Body of pancreas (tissue), 4 donors: ENCODE measurements at regions not wholly inside any gene's neighbourhood (a gene's known extent, or its start where the extent isn't known, plus 50 kb on each side); places are given as distances from the start of the nearest gene placed in this dataset.

ENCODE experiments used
- ATAC-seq: fragments of 150-250 bp; one replicate; pipeline ENCODE4 v1.9.1; 2016
- DNase-seq, 4 donors: peaks; one replicate each; pipeline ENCODE4 v3.0.0-alpha.2; 2019
- H3K27ac ChIP-seq, 4 donors: fragments of 200-600 bp; sonication (generic); 1 replicate in 3 of 4; 2 replicates in 1 of 4; pipeline versions ENCODE4 v1.5.1 to v1.6.1; 2016 to 2019; ENCODE audit warnings: mild to moderate bottlenecking in 1 of 4, mixed read lengths in 1 of 4, moderate library complexity in 1 of 4
- H3K27me3 ChIP-seq, 2 donors: fragments of 200-600 bp; sonication (generic); one replicate each; pipeline ENCODE4 v1.6.0; 2016; ENCODE audit warnings: mild to moderate bottlenecking in 1 of 2
- H3K36me3 ChIP-seq, 2 donors: fragments of 200-600 bp; sonication (generic); replicated peaks in 1 of 2; 2 replicates each; pipeline ENCODE4 v1.5.1; 2016; ENCODE audit warnings: low read depth in 2 of 2; ENCODE audit not compliant: insufficient read depth in 1 of 2
- H3K4me1 ChIP-seq: fragments of 200-600 bp; sonication (generic); one replicate; pipeline ENCODE4 v1.6.0; 2016
- H3K4me3 ChIP-seq, 2 donors: fragments of 200-600 bp; sonication (generic); 1 replicate in 1 of 2; 2 replicates in 1 of 2; pipeline ENCODE4 v1.5.1; 2016 to 2019
- H3K9me3 ChIP-seq, 3 donors: fragments of 200-600 bp; sonication (generic); 1 replicate in 2 of 3; 2 replicates in 1 of 3; pipeline ENCODE4 v1.5.1; 2016
- POLR2A ChIP-seq, 3 donors: fragments of 450-650 bp; IDR thresholded peaks; one replicate each; pipeline ENCODE4 v1.6.1; 2016; ENCODE audit warnings: antibody characterized with exemption in 3 of 3, mild to moderate bottlenecking in 2 of 3
- WGBS, 2 donors: methylation state at CpG; one replicate each; pipeline ENCODE4 v1.1.5; 2017; 5-methylcytosine and 5-hydroxymethylcytosine counted together
- intact Hi-C: fragments of 100-400 bp; cut with DNase I; formaldehyde crosslinking; loops from one replicate; pipeline ENCODE4 v1.15.1; 2023
- TF ChIP-seq, protein P1 (sequence below), 7 experiments: fragments of 450-650 bp in 4 of 7; fragments of 200-600 bp in 3 of 7; sonication (generic) in 3 of 7; IDR thresholded peaks; one replicate each; pipeline ENCODE4 v1.5.1; 2016 to 2019; ENCODE audit warnings: antibody characterized with exemption in 7 of 7

DNA sequence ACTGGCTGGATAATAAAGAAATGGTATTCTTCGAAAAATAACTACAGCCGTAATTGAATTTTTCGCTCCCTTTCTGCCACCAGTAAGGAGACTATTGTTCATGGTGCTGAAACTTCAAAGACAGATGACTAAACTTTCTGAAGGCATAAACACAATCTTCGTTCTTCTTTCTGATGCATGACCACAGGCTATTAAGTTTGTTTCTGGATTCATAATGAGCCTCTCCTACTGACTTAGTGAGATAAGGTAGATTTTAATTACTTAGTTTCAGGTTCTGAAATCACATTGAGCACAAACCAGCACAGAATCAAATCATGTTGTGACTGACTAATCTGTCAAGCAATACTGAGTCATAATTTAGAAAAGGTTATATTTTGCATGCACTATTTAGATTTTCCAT is 441.8 kb upstream of the CCNG1 start:
- Histone ChIP-seq H3K4me3 (no peak overlapping the region), H3K4me1 (no peaks in the 10 kb centered on the region), H3K27ac (no peak overlapping the region), H3K27me3 (no peaks in the 10 kb centered on the region), H3K36me3 (no peaks in the 10 kb centered on the region), H3K9me3 (no peaks in the 10 kb centered on the region)
- TF ChIP-seq, protein P1, sequence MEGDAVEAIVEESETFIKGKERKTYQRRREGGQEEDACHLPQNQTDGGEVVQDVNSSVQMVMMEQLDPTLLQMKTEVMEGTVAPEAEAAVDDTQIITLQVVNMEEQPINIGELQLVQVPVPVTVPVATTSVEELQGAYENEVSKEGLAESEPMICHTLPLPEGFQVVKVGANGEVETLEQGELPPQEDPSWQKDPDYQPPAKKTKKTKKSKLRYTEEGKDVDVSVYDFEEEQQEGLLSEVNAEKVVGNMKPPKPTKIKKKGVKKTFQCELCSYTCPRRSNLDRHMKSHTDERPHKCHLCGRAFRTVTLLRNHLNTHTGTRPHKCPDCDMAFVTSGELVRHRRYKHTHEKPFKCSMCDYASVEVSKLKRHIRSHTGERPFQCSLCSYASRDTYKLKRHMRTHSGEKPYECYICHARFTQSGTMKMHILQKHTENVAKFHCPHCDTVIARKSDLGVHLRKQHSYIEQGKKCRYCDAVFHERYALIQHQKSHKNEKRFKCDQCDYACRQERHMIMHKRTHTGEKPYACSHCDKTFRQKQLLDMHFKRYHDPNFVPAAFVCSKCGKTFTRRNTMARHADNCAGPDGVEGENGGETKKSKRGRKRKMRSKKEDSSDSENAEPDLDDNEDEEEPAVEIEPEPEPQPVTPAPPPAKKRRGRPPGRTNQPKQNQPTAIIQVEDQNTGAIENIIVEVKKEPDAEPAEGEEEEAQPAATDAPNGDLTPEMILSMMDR (IDR thresholded peaks at IDR 0.05), result no peak
- no peak for TF ChIP-seq POLR2A (IDR thresholded peaks at IDR 0.05)
- ATAC-seq (no peak), DNase-seq (no peak)
- WGBS, 2 donors, result 75 to 82% methylated on average over 4 of the region's 4 CpGs
- intact Hi-C loops, result no loop called here

DNA sequence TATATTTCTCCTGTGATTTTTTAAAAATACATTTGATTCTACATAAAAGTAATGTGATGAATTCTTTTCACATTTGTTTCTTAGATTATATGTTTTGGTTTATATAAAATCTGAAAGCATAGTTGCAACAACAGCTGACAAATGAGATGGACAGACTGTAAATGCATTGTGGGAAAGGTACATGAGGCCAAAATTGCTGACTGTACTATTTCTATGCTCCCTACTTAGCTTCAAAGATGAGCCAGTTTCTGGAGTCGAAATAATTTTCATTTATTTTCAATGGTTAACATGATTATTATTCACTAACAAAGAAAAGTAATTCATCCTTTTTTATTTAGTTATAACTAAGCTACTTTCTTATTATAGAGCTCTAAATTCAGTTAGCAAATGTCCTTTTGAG is 441.3 kb upstream of the CCNG1 start:
- Histone ChIP-seq H3K36me3 (no peaks in the 10 kb centered on the region), H3K4me1 (no peaks in the 10 kb centered on the region), H3K4me3 (no peak overlapping the region), H3K9me3 (no peaks in the 10 kb centered on the region), H3K27me3 (no peaks in the 10 kb centered on the region), H3K27ac (no peak overlapping the region)
- no peak for ATAC-seq
- TF ChIP-seq, protein P1 (IDR thresholded peaks at IDR 0.05), result no peak
- no peak for TF ChIP-seq POLR2A (IDR thresholded peaks at IDR 0.05)
- no peak for DNase-seq
- WGBS, 2 donors, result 40 to 57% methylated on average over 1 of the region's 1 CpG
- intact Hi-C loops, result no loop called here

DNA sequence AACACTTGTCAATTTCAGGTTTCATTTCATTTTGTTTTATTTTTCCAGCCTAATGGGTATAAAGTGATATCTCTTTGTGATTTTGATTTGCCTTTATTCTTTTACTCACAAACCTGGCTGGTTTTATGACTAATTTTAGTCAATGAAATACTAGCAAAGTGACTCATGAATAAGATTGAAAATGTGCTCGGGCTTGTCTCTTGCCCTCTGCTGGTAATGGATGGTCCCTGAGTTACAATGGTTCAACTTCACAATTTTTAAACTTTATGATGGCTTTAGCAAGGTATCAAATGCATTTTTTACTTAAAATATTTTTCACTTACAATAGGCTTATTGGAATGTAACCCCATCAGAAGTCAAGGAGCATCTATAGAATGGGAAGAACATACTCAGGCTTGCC is 431.4 kb upstream of the CCNG1 start:
- H3K9me3 ChIP-seq, result no peaks in the 10 kb centered on the region
- 56 to 67% methylated on average over 1 of the region's 1 CpG for WGBS, 2 donors
- H3K36me3 ChIP-seq, result no peaks in the 10 kb centered on the region
- no peak overlapping the region for H3K27ac ChIP-seq
- H3K4me3 ChIP-seq, result no peak overlapping the region
- H3K4me1 ChIP-seq, result no peaks in the 10 kb centered on the region
- H3K27me3 ChIP-seq, result no peaks in the 10 kb centered on the region
- intact Hi-C loops, result no loop called here
- no peak for TF ChIP-seq POLR2A (IDR thresholded peaks at IDR 0.05)
- TF ChIP-seq, protein P1 (IDR thresholded peaks at IDR 0.05), result no peak
- DNase-seq (no peak), ATAC-seq (no peak)

DNA sequence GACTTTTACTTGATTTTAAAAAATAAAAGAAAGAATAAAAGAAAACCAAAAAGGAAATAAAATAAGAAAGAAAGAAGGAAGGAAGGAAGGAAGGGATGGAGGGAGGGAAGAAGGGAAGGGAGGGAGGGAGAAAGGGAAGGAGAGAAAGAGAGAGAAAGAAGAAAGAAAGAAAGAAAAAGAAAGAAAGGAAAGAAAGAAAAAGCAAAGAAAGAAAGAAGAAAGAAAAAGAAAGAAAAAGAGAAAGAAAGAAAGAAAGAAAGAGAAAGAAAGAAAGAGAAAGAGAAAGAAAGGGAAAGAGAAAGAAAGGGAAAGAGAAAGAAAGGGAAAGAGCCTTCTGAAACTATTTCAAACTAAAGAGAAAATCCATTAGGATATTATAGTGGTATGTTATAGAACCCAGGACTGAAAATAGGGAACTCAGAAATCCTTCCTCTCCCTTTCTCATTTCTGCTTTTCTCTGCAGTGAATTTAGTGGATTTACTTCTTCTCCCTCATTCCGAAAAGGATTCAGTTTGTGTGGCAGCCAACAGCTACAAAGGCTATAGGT is 414.7 kb upstream of the CCNG1 start:
- intact Hi-C loops, result no loop called here
- Histone ChIP-seq H3K9me3 (no peaks in the 10 kb centered on the region), H3K27ac (no peak overlapping the region), H3K4me3 (no peak overlapping the region), H3K27me3 (no peaks in the 10 kb centered on the region), H3K4me1 (no peaks in the 10 kb centered on the region), H3K36me3 (no peaks in the 10 kb centered on the region)
- DNase-seq (no peak), ATAC-seq (no peak)
- TF ChIP-seq, protein P1 (IDR thresholded peaks at IDR 0.05), result no peak
- no peak for TF ChIP-seq POLR2A (IDR thresholded peaks at IDR 0.05)
- 53 to 71% methylated on average over 1 of the region's 1 CpG for WGBS, 2 donors

DNA sequence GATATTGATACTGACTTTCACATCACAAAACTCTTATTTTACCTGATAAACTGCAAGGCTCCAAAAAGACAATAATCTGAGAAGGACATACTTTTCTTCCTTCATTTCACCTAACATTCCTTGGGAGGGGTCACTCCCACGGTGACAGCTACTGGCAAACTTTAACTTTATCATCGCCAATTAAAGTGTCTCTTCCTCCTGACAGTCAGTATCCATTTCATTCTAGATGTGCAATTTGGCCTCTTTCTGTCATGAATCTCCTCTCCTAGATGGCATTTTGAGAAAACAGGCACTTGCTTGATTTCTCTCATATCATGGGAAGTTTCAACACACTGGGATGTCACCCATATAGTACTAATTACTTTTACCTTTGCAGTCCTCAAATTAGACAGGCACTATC is 413.5 kb upstream of the CCNG1 start:
- no peaks in the 10 kb centered on the region for H3K36me3 ChIP-seq
- intact Hi-C loops, result no loop called here
- ATAC-seq (no peak), DNase-seq (no peak)
- no peaks in the 10 kb centered on the region for H3K9me3 ChIP-seq
- WGBS, 2 donors, result 52 to 56% methylated on average over 2 of the region's 2 CpGs
- no peak overlapping the region for H3K27ac ChIP-seq
- TF ChIP-seq, protein P1 (IDR thresholded peaks at IDR 0.05), result no peak
- no peak for TF ChIP-seq POLR2A (IDR thresholded peaks at IDR 0.05)
- no peaks in the 10 kb centered on the region for H3K27me3 ChIP-seq
- H3K4me1 ChIP-seq, result no peaks in the 10 kb centered on the region
- H3K4me3 ChIP-seq, result no peak overlapping the region
